ENCODE measurements at regions not wholly inside any gene's neighbourhood (a gene's known extent, or its start where the extent isn't known, plus 50 kb on each side); places are given as distances from the start of the nearest gene placed in this dataset.

DNA sequence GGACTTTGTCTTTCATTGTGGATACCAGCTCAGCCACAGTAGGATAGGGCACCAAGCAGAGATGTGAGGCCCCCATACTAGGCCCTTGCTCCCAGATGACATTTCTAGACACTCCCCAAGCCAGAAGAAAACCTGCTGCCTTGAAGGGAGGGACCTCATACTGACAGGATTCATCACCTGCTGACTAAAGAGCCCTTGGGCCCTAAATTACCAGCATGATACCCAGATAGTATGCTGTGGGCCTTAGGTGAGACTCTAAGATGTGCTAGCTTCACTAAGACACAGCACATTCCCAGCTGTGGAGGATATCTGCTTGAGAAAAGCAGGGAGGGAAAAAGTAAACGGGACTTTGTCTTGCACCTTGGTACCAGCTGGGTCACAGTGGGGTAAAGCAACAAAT, 324.0 kb downstream of the TBL1XR1 start:
- H3K4me2 ChIP-seq (ENCODE audit: low read length), result no peak overlapping the region

DNA sequence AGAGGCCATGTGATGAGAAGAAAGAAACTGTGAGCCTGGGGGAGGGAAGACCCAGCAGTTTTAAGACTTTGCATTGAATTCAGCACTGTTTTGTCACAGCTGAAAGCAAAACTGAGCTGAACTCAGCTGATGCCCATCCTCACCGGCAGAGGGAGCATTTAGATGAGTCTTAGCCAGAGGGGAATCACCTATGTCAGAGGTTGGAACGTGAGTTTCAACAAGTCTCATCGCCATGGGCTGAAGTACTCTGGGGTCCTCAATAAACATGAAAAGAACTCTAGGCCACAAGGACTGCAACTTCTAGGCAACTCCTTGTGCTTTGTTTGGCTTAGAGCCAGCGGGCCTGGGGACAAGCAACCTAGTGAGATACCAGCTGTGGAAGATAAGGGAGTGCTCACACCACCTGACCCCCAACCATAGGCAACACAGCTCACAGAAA, 324.5 kb downstream of the TBL1XR1 start:
- H3K9ac ChIP-seq, result no peak overlapping the region
- H3K36me3 ChIP-seq (ENCODE audit: control insufficient read depth, insufficient read depth, low read length), result no peaks in the 10 kb centered on the region
- no peak overlapping the region for H3K27ac ChIP-seq
- TF ChIP-seq, protein P1, sequence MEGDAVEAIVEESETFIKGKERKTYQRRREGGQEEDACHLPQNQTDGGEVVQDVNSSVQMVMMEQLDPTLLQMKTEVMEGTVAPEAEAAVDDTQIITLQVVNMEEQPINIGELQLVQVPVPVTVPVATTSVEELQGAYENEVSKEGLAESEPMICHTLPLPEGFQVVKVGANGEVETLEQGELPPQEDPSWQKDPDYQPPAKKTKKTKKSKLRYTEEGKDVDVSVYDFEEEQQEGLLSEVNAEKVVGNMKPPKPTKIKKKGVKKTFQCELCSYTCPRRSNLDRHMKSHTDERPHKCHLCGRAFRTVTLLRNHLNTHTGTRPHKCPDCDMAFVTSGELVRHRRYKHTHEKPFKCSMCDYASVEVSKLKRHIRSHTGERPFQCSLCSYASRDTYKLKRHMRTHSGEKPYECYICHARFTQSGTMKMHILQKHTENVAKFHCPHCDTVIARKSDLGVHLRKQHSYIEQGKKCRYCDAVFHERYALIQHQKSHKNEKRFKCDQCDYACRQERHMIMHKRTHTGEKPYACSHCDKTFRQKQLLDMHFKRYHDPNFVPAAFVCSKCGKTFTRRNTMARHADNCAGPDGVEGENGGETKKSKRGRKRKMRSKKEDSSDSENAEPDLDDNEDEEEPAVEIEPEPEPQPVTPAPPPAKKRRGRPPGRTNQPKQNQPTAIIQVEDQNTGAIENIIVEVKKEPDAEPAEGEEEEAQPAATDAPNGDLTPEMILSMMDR (IDR thresholded peaks at IDR 0.05), result peak; percentile 78
- H3K9me3 ChIP-seq (ENCODE audit: control insufficient read depth, low read length), result no peaks in the 10 kb centered on the region
- H3K27me3 ChIP-seq (ENCODE audit: control insufficient read depth, insufficient read depth, low read length), result no peaks in the 10 kb centered on the region
- H3K4me1 ChIP-seq, result no peaks in the 10 kb centered on the region
- no peaks in the 10 kb centered on the region for H3K79me2 ChIP-seq
- no peak overlapping the region for H3K4me2 ChIP-seq (ENCODE audit: low read length)
- H2AFZ ChIP-seq, result peak overlapping the region; percentile 43
- H3K4me3 ChIP-seq (ENCODE audit: low read depth, low read length), result no peak overlapping the region

More for the DNA sequence above, 324.0 kb downstream of the TBL1XR1 start:
- H3K4me3 ChIP-seq (ENCODE audit: low read depth, low read length), result no peak overlapping the region
- TF ChIP-seq, protein P1 (IDR thresholded peaks at IDR 0.05), result no peak
- no peak overlapping the region for H3K27ac ChIP-seq
- H3K9ac ChIP-seq, result no peak overlapping the region
- no peaks in the 10 kb centered on the region for H3K27me3 ChIP-seq (ENCODE audit: control insufficient read depth, insufficient read depth, low read length)
- no peak overlapping the region for H2AFZ ChIP-seq
- no peaks in the 10 kb centered on the region for H3K9me3 ChIP-seq (ENCODE audit: control insufficient read depth, low read length)
- H3K4me1 ChIP-seq, result no peaks in the 10 kb centered on the region
- H3K36me3 ChIP-seq (ENCODE audit: control insufficient read depth, insufficient read depth, low read length), result no peaks in the 10 kb centered on the region
- H3K79me2 ChIP-seq, result no peaks in the 10 kb centered on the region

GRCh38 chr3:176870451-176870850, 326.8 kb downstream of the TBL1XR1 start:
- Histone ChIP-seq H3K27me3 (ENCODE audit: control insufficient read depth, insufficient read depth, low read length) (no peaks in the 10 kb centered on the region), H3K9me3 (ENCODE audit: control insufficient read depth, low read length) (no peaks in the 10 kb centered on the region), H3K9ac (no peak overlapping the region), H3K4me2 (ENCODE audit: low read length) (no peak overlapping the region), H3K4me1 (no peaks in the 10 kb centered on the region), H3K4me3 (ENCODE audit: low read depth, low read length) (no peak overlapping the region), H2AFZ (no peak overlapping the region), H3K79me2 (no peaks in the 10 kb centered on the region), H3K27ac (no peak overlapping the region), H3K36me3 (ENCODE audit: control insufficient read depth, insufficient read depth, low read length) (no peaks in the 10 kb centered on the region)
- TF ChIP-seq, protein P1 (IDR thresholded peaks at IDR 0.05), result no peak

GRCh38 chr3:176867681-176868663, 329.3 kb downstream of the TBL1XR1 start:
- TF ChIP-seq, protein P1 (IDR thresholded peaks at IDR 0.05), result no peak

More at GRCh38 chr3:176867681-176868663, 329.3 kb downstream of the TBL1XR1 start:
- Histone ChIP-seq H3K9me3 (ENCODE audit: control insufficient read depth, low read length) (no peaks in the 10 kb centered on the region), H3K4me2 (ENCODE audit: low read length) (no peak overlapping the region), H3K79me2 (no peaks in the 10 kb centered on the region), H3K27ac (no peak overlapping the region), H2AFZ (no peak overlapping the region), H3K9ac (no peak overlapping the region), H3K27me3 (ENCODE audit: control insufficient read depth, insufficient read depth, low read length) (no peaks in the 10 kb centered on the region), H3K36me3 (ENCODE audit: control insufficient read depth, insufficient read depth, low read length) (no peaks in the 10 kb centered on the region), H3K4me3 (ENCODE audit: low read depth, low read length) (no peak overlapping the region), H3K4me1 (no peaks in the 10 kb centered on the region)

All from parathyroid adenoma (tissue), 2 donors.